ENCODE measurements at regions not wholly inside any gene's neighbourhood (a gene's known extent, or its start where the extent isn't known, plus 50 kb on each side); places are given as distances from the start of the nearest gene placed in this dataset.

DNA sequence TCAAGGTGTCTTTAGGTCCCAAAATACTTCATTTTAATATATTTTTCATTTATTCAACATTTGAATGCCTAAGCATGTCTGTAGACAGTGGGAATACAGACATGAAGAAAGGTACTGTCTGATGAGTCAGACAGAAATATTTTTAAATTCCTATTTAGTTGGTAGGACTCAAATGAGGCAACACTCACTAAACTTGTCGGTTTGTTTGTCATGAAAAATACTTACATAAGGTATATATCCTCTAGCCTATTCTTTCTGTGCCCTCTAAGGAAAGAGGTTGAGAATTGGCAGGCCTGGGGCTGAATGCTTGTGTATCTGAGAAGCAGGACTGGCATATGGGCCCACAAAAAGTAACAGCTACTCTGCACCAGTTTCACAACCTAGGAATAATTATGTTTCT is 423.6 kb upstream of the MDFIC2 start:
- WGBS (ENCODE audit: low lambda C conversion rate) = 41% methylated on average over 1 of the region's 1 CpG
- no peak overlapping the region for H3K9ac ChIP-seq
- no peak for DNase-seq

DNA sequence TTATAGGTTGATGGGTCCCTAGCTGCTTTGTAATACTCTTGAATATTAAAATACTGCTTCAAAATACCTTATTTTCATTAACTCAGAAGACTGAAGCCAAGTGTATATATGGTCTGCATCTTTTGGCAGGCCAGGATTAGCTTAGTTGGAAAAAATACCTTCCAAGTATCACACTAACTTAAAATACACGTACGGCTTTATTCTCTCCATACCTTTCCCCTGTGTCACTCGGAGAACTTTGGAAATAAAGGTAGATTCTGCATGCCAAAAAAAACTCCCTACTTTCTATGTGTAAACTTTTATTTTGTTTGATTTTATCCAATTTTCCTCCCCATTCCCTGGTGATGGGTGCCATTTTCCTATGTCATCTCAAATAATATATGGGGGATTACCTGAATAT is 422.3 kb upstream of the MDFIC2 start:
- CTCF ChIA-PET = no interaction called here
- Histone ChIP-seq H3K27ac (ENCODE audit: low read depth in 2 of 2, low read length in 1 of 2) (no peak overlapping the region), H3K9me3 (no peaks in the 10 kb centered on the region), H3K4me3 (ENCODE audit: low read depth in 2 of 2, low read length in 1 of 2) (no peak overlapping the region), H3K4me2 (no peak overlapping the region), H3K27me3 (ENCODE audit: insufficient read depth) (no peaks in the 10 kb centered on the region), H3K9ac (no peak overlapping the region), H4K20me1 (ENCODE audit: insufficient read depth) (no peaks in the 10 kb centered on the region), H3K4me1 (ENCODE audit: control insufficient read depth in 1 of 2, insufficient read depth in 2 of 2, low read depth in 1 of 2, low read length in 1 of 2) (no peaks in the 10 kb centered on the region), H3K36me3 (replicated peaks in 1 of 2; ENCODE audit: control insufficient read depth in 1 of 2, insufficient read depth in 2 of 2, low read length in 1 of 2) (no peaks in the 10 kb centered on the region), H3F3A (replicated peaks; ENCODE audit: insufficient read depth) (no peaks in the 10 kb centered on the region), H3K9me2 (no peaks in the 10 kb centered on the region), H2AFZ (ENCODE audit: low read depth) (no peak overlapping the region), H3K79me2 (ENCODE audit: insufficient read depth) (no peaks in the 10 kb centered on the region)
- DNase-seq = no peak
- WGBS (ENCODE audit: low lambda C conversion rate) = 86% methylated on average over 3 of the region's 3 CpGs
- POLR2A ChIA-PET = no interaction called here
- TF ChIP-seq EP300 (IDR thresholded peaks at IDR 0.05; ENCODE audit: borderline replicate concordance in 1 of 2, low read depth in 1 of 2, low read length in 1 of 2) (no peak), RAD21 (IDR thresholded peaks at IDR 0.05; ENCODE audit: low read length) (no peak), RXRA (IDR thresholded peaks at IDR 0.05; ENCODE audit: borderline replicate concordance, low read depth) (no peak), SIN3A (IDR thresholded peaks at IDR 0.05; ENCODE audit: borderline replicate concordance, low read depth, low read length) (no peak), FOSL2 (IDR thresholded peaks at IDR 0.05; ENCODE audit: borderline replicate concordance, low read depth) (no peak), ELF1 (IDR thresholded peaks at IDR 0.05) (no peak), SMC3 (IDR thresholded peaks at IDR 0.05; ENCODE audit: low read depth, low read length) (no peak), NRF1 (IDR thresholded peaks at IDR 0.05; ENCODE audit: low read depth, low read length) (no peak), POLR2AphosphoS5 (IDR thresholded peaks at IDR 0.05; ENCODE audit: low read depth, low read length) (no peak), RCOR1 (IDR thresholded peaks at IDR 0.05; ENCODE audit: low read length) (no peak)
- TF ChIP-seq, protein P1, sequence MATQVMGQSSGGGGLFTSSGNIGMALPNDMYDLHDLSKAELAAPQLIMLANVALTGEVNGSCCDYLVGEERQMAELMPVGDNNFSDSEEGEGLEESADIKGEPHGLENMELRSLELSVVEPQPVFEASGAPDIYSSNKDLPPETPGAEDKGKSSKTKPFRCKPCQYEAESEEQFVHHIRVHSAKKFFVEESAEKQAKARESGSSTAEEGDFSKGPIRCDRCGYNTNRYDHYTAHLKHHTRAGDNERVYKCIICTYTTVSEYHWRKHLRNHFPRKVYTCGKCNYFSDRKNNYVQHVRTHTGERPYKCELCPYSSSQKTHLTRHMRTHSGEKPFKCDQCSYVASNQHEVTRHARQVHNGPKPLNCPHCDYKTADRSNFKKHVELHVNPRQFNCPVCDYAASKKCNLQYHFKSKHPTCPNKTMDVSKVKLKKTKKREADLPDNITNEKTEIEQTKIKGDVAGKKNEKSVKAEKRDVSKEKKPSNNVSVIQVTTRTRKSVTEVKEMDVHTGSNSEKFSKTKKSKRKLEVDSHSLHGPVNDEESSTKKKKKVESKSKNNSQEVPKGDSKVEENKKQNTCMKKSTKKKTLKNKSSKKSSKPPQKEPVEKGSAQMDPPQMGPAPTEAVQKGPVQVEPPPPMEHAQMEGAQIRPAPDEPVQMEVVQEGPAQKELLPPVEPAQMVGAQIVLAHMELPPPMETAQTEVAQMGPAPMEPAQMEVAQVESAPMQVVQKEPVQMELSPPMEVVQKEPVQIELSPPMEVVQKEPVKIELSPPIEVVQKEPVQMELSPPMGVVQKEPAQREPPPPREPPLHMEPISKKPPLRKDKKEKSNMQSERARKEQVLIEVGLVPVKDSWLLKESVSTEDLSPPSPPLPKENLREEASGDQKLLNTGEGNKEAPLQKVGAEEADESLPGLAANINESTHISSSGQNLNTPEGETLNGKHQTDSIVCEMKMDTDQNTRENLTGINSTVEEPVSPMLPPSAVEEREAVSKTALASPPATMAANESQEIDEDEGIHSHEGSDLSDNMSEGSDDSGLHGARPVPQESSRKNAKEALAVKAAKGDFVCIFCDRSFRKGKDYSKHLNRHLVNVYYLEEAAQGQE (IDR thresholded peaks at IDR 0.05; ENCODE audit: low read depth, low read length) = no peak
- TF ChIP-seq, protein P2, sequence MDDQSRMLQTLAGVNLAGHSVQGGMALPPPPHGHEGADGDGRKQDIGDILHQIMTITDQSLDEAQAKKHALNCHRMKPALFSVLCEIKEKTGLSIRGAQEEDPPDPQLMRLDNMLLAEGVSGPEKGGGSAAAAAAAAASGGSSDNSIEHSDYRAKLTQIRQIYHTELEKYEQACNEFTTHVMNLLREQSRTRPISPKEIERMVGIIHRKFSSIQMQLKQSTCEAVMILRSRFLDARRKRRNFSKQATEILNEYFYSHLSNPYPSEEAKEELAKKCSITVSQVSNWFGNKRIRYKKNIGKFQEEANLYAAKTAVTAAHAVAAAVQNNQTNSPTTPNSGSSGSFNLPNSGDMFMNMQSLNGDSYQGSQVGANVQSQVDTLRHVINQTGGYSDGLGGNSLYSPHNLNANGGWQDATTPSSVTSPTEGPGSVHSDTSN (IDR thresholded peaks at IDR 0.05) = no peak
- TF ChIP-seq, protein P3, sequence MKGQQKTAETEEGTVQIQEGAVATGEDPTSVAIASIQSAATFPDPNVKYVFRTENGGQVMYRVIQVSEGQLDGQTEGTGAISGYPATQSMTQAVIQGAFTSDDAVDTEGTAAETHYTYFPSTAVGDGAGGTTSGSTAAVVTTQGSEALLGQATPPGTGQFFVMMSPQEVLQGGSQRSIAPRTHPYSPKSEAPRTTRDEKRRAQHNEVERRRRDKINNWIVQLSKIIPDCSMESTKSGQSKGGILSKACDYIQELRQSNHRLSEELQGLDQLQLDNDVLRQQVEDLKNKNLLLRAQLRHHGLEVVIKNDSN (IDR thresholded peaks at IDR 0.05; ENCODE audit: borderline replicate concordance, low read depth) = no peak
- TF ChIP-seq, protein P4, sequence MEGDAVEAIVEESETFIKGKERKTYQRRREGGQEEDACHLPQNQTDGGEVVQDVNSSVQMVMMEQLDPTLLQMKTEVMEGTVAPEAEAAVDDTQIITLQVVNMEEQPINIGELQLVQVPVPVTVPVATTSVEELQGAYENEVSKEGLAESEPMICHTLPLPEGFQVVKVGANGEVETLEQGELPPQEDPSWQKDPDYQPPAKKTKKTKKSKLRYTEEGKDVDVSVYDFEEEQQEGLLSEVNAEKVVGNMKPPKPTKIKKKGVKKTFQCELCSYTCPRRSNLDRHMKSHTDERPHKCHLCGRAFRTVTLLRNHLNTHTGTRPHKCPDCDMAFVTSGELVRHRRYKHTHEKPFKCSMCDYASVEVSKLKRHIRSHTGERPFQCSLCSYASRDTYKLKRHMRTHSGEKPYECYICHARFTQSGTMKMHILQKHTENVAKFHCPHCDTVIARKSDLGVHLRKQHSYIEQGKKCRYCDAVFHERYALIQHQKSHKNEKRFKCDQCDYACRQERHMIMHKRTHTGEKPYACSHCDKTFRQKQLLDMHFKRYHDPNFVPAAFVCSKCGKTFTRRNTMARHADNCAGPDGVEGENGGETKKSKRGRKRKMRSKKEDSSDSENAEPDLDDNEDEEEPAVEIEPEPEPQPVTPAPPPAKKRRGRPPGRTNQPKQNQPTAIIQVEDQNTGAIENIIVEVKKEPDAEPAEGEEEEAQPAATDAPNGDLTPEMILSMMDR (IDR thresholded peaks at IDR 0.05) = no peak
- TF ChIP-seq, protein P5, sequence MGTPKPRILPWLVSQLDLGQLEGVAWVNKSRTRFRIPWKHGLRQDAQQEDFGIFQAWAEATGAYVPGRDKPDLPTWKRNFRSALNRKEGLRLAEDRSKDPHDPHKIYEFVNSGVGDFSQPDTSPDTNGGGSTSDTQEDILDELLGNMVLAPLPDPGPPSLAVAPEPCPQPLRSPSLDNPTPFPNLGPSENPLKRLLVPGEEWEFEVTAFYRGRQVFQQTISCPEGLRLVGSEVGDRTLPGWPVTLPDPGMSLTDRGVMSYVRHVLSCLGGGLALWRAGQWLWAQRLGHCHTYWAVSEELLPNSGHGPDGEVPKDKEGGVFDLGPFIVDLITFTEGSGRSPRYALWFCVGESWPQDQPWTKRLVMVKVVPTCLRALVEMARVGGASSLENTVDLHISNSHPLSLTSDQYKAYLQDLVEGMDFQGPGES (IDR thresholded peaks at IDR 0.05; ENCODE audit: low read depth, low read length) = no peak

More for the DNA sequence above, 423.6 kb upstream of the MDFIC2 start:
- H2AFZ ChIP-seq (ENCODE audit: low read depth) = no peak overlapping the region; the same call in 1 of the 2 replicates
- H3K79me2 ChIP-seq (ENCODE audit: insufficient read depth) = no peaks in the 10 kb centered on the region
- no peaks in the 10 kb centered on the region for H3K9me2 ChIP-seq
- ChIA-PET CTCF (no interaction called here), POLR2A (no interaction called here)
- no peaks in the 10 kb centered on the region for H3F3A ChIP-seq (replicated peaks; ENCODE audit: insufficient read depth)
- H4K20me1 ChIP-seq (ENCODE audit: insufficient read depth) = no peaks in the 10 kb centered on the region
- H3K27ac ChIP-seq (ENCODE audit: low read depth in 2 of 2, low read length in 1 of 2) = no peak overlapping the region
- no peak for TF ChIP-seq TCF12 (IDR thresholded peaks at IDR 0.05)
- no peak for TF ChIP-seq RCOR1 (IDR thresholded peaks at IDR 0.05; ENCODE audit: low read length)
- TF ChIP-seq FOXJ3 (CRISPR knock-in tag; IDR thresholded peaks at IDR 0.05) = no peak
- no peak for TF ChIP-seq SMC3 (IDR thresholded peaks at IDR 0.05; ENCODE audit: low read depth, low read length)
- TF ChIP-seq NFIC (IDR thresholded peaks at IDR 0.05; ENCODE audit: borderline replicate concordance) = no peak
- no peak for TF ChIP-seq YY1 (IDR thresholded peaks at IDR 0.05; ENCODE audit: low read depth)
- no peak for TF ChIP-seq RAD21 (IDR thresholded peaks at IDR 0.05; ENCODE audit: low read length)
- no peak for TF ChIP-seq FOXM1 (IDR thresholded peaks at IDR 0.05; ENCODE audit: low read depth)
- TF ChIP-seq MEF2A (IDR thresholded peaks at IDR 0.05; ENCODE audit: borderline replicate concordance, low read depth) = no peak
- no peak for TF ChIP-seq CHD2 (IDR thresholded peaks at IDR 0.05; ENCODE audit: low read length, partially characterized antibody)
- TF ChIP-seq, protein P3 (IDR thresholded peaks at IDR 0.05; ENCODE audit: borderline replicate concordance, low read depth) = no peak
- H3K4me2 ChIP-seq = no peak overlapping the region
- H3K4me1 ChIP-seq (ENCODE audit: control insufficient read depth in 1 of 2, insufficient read depth in 2 of 2, low read depth in 1 of 2, low read length in 1 of 2) = no peaks in the 10 kb centered on the region
- H3K27me3 ChIP-seq (ENCODE audit: insufficient read depth) = no peaks in the 10 kb centered on the region
- H3K36me3 ChIP-seq (replicated peaks in 1 of 2; ENCODE audit: control insufficient read depth in 1 of 2, insufficient read depth in 2 of 2, low read length in 1 of 2) = no peaks in the 10 kb centered on the region
- no peak overlapping the region for H3K4me3 ChIP-seq (ENCODE audit: low read depth in 2 of 2, low read length in 1 of 2)
- H3K9me3 ChIP-seq = no peaks in the 10 kb centered on the region
